Astrocyte of the cerebellum (primary cell): ENCODE measurements at regions not wholly inside any gene's neighbourhood (a gene's known extent, or its start where the extent isn't known, plus 50 kb on each side); places are given as distances from the start of the nearest gene placed in this dataset.
"Not testable (repeated sequence)": the region's sequence is repeated elsewhere in the genome, so short reads cannot be mapped to it uniquely, and the experiment has no call there.

Source experiments
- DNase-seq: peaks from one replicate; pipeline ENCODE4 v3.0.0-alpha.2; 2011; ENCODE audit warnings: low read depth
- H3K4me3 ChIP-seq: 2 replicates; pipeline ENCODE4 v1.5.1; 2011; ENCODE audit warnings: mild to moderate bottlenecking, low read depth, low read length, moderate library complexity
- CTCF ChIP-seq: IDR thresholded peaks from 2 replicates; pipeline ENCODE4 v1.5.1; 2012; ENCODE audit warnings: low read length, low read depth, moderate library complexity, mild to moderate bottlenecking; ENCODE audit errors: missing control alignments
- in situ Hi-C: cut with HindIII; loops from 2 replicates; pipeline ENCODE4 v1.10.0; 2017; ENCODE audit warnings: low sequenced_read_pairs

GRCh38 chr22:26837784-26838470, 180.5 kb downstream of the MIAT start:
- in situ Hi-C loops, result no loop called here
- no peak overlapping the region for H3K4me3 ChIP-seq
- DNase-seq, result no peak
- no peak for TF ChIP-seq CTCF

- TF ChIP-seq CTCF, result no peak
- DNase-seq, result no peak
- in situ Hi-C loops, result no loop called here
- no peak overlapping the region for H3K4me3 ChIP-seq
Observed at GRCh38 chr22:26838471-26838825, 181.1 kb downstream of the MIAT start.

DNA sequence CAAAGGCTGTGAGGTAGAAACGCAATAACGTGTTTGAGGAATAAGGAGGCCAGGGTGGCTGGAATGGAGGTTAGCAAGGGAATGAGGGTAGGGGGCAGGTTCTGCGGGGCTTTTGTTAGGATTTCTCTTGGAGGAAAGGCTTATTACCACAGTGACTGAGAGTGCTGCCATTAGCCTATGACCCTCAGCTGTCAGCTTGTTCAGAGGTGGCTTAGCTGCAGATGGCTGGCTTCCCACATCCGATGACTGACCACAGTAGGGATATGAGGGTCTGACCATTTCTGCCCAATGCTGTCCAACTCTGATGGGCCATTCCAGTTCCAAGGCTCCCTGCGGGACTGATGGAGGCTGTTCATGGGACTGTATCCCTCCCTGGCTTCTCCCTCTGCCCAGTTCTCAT, 181.8 kb downstream of the MIAT start:
- no peak for DNase-seq
- in situ Hi-C loops, result no loop called here
- H3K4me3 ChIP-seq, result no peak overlapping the region
- TF ChIP-seq CTCF, result no peak

DNA sequence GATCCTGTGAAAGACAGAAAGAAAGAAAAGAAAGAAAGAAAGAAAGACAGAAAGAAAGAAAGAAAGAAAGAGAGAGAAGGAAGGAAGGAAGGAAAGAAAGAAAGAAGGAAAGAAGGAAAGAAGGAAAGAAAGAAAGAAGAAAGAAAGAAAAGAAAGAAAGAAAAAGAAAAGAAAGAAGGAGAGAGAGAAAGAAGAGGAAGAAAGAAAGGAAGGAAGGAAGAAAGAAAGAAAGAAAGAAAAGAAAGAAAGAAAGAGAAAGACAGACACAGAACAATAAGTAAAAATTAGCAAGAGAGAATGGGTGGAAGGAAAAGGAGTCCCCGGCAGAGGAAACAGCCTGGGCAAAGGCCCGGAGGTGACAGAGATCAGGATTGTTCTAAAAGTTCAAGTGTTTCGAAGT, 183.4 kb downstream of the MIAT start:
- DNase-seq, H3K4me3 ChIP-seq, in situ Hi-C loops: not testable (repeated sequence)

- no peak overlapping the region for H3K4me3 ChIP-seq
- no peak for TF ChIP-seq CTCF
- DNase-seq, result no peak
- in situ Hi-C loops, result no loop called here
Observed at GRCh38 chr22:26842103-26842502, 184.7 kb downstream of the MIAT start.

- no peak for DNase-seq
- H3K4me3 ChIP-seq, result no peak overlapping the region
- in situ Hi-C loops, result no loop called here
- no peak for TF ChIP-seq CTCF
Observed at GRCh38 chr22:26845021-26845743, 187.8 kb downstream of the MIAT start.

GRCh38 chr22:26846076-26846475, 188.7 kb downstream of the MIAT start:
- H3K4me3 ChIP-seq, result no peak overlapping the region
- in situ Hi-C loops, result no loop called here
- TF ChIP-seq CTCF, result no peak
- no peak for DNase-seq
